ENCODE measurements at regions not wholly inside any gene's neighbourhood (a gene's known extent, or its start where the extent isn't known, plus 50 kb on each side); places are given as distances from the start of the nearest gene placed in this dataset.

DNA sequence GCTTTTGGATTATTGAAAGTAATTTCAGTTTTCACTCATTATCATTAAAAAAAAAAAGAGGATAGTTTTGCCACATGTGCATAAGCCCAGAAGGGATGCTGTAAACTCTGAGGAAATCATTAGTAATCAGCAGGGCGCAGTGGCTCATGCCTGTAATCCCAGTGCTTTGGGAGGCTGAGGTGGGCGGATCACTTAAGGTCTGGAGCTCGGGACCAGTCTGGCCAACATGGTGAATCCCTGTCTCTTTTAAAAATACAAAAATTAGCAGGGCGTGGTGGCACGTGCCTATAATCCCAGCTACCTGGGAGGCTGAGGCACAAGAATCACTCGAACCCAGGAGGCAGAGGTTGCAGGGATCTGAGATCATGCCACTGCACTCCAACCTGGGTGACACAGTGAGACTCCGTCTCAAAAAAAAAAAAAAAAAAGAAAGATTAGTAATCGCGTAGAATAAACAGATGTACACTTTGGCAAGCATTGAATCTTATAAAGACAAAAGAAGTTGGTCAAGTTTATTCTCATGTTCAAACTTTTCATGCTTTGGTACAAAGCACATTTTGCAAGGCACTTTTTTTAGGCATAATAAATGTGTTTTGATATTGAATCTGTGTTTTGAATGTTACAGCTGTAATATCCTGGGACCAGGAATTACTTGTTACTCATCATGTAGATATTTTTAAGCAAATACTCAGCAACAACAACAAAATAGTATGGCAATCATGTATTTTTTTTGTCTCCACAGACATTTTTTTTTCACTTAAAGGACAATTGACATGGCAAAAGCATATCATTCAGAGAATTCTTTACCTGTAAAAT, 93.2 kb upstream of the AGTR1 start:
- H3K4me3 ChIP-seq: no peak overlapping the region
- 79 to 87% methylated on average over 9 of the region's 9 CpGs for WGBS, 2 donors
- H3K27ac ChIP-seq: no peak overlapping the region
- H3K9me3 ChIP-seq: no peaks in the 10 kb centered on the region
- DNase-seq: no peak
- no peaks in the 10 kb centered on the region for H3K27me3 ChIP-seq
- intact Hi-C loops (cut with DNase I; ENCODE audit: low total_unique reads): no loop called here
- TF ChIP-seq, protein P1, sequence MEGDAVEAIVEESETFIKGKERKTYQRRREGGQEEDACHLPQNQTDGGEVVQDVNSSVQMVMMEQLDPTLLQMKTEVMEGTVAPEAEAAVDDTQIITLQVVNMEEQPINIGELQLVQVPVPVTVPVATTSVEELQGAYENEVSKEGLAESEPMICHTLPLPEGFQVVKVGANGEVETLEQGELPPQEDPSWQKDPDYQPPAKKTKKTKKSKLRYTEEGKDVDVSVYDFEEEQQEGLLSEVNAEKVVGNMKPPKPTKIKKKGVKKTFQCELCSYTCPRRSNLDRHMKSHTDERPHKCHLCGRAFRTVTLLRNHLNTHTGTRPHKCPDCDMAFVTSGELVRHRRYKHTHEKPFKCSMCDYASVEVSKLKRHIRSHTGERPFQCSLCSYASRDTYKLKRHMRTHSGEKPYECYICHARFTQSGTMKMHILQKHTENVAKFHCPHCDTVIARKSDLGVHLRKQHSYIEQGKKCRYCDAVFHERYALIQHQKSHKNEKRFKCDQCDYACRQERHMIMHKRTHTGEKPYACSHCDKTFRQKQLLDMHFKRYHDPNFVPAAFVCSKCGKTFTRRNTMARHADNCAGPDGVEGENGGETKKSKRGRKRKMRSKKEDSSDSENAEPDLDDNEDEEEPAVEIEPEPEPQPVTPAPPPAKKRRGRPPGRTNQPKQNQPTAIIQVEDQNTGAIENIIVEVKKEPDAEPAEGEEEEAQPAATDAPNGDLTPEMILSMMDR (IDR thresholded peaks at IDR 0.05): no peak
- TF ChIP-seq POLR2A (IDR thresholded peaks at IDR 0.05): no peak
- H3K4me1 ChIP-seq: peaks cover 6% of the 10 kb centered on the region
- no peaks in the 10 kb centered on the region for H3K36me3 ChIP-seq (ENCODE audit: low read depth, missing control alignments)

- Histone ChIP-seq H3K27me3 (no peaks in the 10 kb centered on the region), H3K9me3 (no peaks in the 10 kb centered on the region), H3K36me3 (ENCODE audit: low read depth, missing control alignments) (no peaks in the 10 kb centered on the region), H3K27ac (no peak overlapping the region), H3K4me3 (no peak overlapping the region), H3K4me1 (peaks cover 6% of the 10 kb centered on the region)
- TF ChIP-seq, protein P1 (IDR thresholded peaks at IDR 0.05): no peak
- TF ChIP-seq POLR2A (IDR thresholded peaks at IDR 0.05): no peak
- no peak for DNase-seq
- intact Hi-C loops (cut with DNase I; ENCODE audit: low total_unique reads): no loop called here
These were observed 92.2 kb upstream of the AGTR1 start for GRCh38 chr3:148605521-148605920.

- TF ChIP-seq, protein P1 (IDR thresholded peaks at IDR 0.05): no peak
- no peak for TF ChIP-seq POLR2A (IDR thresholded peaks at IDR 0.05)
- H3K9me3 ChIP-seq: no peaks in the 10 kb centered on the region
- intact Hi-C loops (cut with DNase I; ENCODE audit: low total_unique reads): no loop called here
- peaks cover 3% of the 10 kb centered on the region for H3K4me1 ChIP-seq
- no peak overlapping the region for H3K4me3 ChIP-seq
- H3K36me3 ChIP-seq (ENCODE audit: low read depth, missing control alignments): no peaks in the 10 kb centered on the region
- H3K27me3 ChIP-seq: no peaks in the 10 kb centered on the region
- no peak overlapping the region for H3K27ac ChIP-seq
- DNase-seq: no peak
These were observed 90.7 kb upstream of the AGTR1 start for GRCh38 chr3:148606979-148607378.

DNA sequence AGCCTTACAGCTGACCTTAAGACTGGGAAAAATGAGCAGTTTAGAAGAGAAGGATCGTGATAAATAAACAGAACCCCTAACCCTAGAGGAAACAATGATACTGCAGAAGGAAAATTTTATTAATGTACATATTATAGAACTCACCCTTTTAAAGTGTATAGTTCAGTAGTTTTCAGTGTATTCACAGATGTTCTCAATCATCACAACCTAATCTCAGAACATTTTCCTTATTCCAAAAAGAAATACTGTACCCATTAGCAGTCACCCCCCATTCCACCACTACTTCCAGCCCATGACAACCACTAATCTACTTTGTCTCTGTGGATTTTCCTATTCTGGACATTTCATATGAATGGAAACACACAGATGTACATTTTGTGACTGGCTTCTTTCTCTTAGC, 90.2 kb upstream of the AGTR1 start:
- DNase-seq: no peak
- intact Hi-C loops (cut with DNase I; ENCODE audit: low total_unique reads): no loop called here
- H3K27ac ChIP-seq: no peak overlapping the region
- H3K9me3 ChIP-seq: no peaks in the 10 kb centered on the region
- H3K36me3 ChIP-seq (ENCODE audit: low read depth, missing control alignments): no peaks in the 10 kb centered on the region
- H3K4me1 ChIP-seq: no peaks in the 10 kb centered on the region
- TF ChIP-seq POLR2A (IDR thresholded peaks at IDR 0.05): no peak
- TF ChIP-seq, protein P1 (IDR thresholded peaks at IDR 0.05): no peak
- H3K4me3 ChIP-seq: no peak overlapping the region
- 59 to 86% methylated on average over 1 of the region's 1 CpG for WGBS, 2 donors
- no peaks in the 10 kb centered on the region for H3K27me3 ChIP-seq

GRCh38 chr3:148612278-148612677, 85.4 kb upstream of the AGTR1 start:
- TF ChIP-seq, protein P1 (IDR thresholded peaks at IDR 0.05): no peak
- TF ChIP-seq POLR2A (IDR thresholded peaks at IDR 0.05): no peak
- 81 to 82% methylated on average over 1 of the region's 1 CpG for WGBS, 2 donors

More at GRCh38 chr3:148612278-148612677, 85.4 kb upstream of the AGTR1 start:
- Histone ChIP-seq H3K27me3 (no peaks in the 10 kb centered on the region), H3K9me3 (no peaks in the 10 kb centered on the region), H3K36me3 (ENCODE audit: low read depth, missing control alignments) (no peaks in the 10 kb centered on the region), H3K4me1 (no peaks in the 10 kb centered on the region), H3K27ac (no peak overlapping the region), H3K4me3 (no peak overlapping the region)
- DNase-seq: no peak
- intact Hi-C loops (cut with DNase I; ENCODE audit: low total_unique reads): no loop called here
